ENCODE measurements at regions not wholly inside any gene's neighbourhood (a gene's known extent, or its start where the extent isn't known, plus 50 kb on each side); places are given as distances from the start of the nearest gene placed in this dataset.

GRCh38 chr7:34357068-34357467 lies 300.9 kb upstream of the NPSR1 start:
- WGBS (ENCODE audit: extremely low coverage, insufficient read length, low lambda C conversion rate): no CpG with 5 or more reads among the region's 2 CpGs
- TF ChIP-seq, protein P1, sequence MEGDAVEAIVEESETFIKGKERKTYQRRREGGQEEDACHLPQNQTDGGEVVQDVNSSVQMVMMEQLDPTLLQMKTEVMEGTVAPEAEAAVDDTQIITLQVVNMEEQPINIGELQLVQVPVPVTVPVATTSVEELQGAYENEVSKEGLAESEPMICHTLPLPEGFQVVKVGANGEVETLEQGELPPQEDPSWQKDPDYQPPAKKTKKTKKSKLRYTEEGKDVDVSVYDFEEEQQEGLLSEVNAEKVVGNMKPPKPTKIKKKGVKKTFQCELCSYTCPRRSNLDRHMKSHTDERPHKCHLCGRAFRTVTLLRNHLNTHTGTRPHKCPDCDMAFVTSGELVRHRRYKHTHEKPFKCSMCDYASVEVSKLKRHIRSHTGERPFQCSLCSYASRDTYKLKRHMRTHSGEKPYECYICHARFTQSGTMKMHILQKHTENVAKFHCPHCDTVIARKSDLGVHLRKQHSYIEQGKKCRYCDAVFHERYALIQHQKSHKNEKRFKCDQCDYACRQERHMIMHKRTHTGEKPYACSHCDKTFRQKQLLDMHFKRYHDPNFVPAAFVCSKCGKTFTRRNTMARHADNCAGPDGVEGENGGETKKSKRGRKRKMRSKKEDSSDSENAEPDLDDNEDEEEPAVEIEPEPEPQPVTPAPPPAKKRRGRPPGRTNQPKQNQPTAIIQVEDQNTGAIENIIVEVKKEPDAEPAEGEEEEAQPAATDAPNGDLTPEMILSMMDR (conservative IDR thresholded peaks at IDR 0.05): no peak
- H3K27me3 Mint-ChIP-seq (ENCODE audit: low read depth): peaks cover 64% of the 10 kb centered on the region

More at GRCh38 chr7:34357068-34357467, 300.9 kb upstream of the NPSR1 start:
- no peaks in the 10 kb centered on the region for H4K20me1 ChIP-seq (ENCODE audit: control insufficient read depth, insufficient read depth, insufficient read length)
- H3K27ac Mint-ChIP-seq: no peak overlapping the region; a peak in 1 of 7 replicates
- no peak overlapping the region for H2BK5ac ChIP-seq (ENCODE audit: insufficient read length, low read length)
- H2AK5ac ChIP-seq (ENCODE audit: insufficient read length, low read length): no peak overlapping the region
- no peak overlapping the region for H3K23ac ChIP-seq (ENCODE audit: insufficient read length, low read depth, low read length)
- no peak overlapping the region for H3K14ac ChIP-seq (ENCODE audit: insufficient read depth, low read length)
- no peak overlapping the region for H2BK120ac ChIP-seq (ENCODE audit: low read depth, low read length, poor library complexity, severe bottlenecking)
- H3K18ac ChIP-seq (ENCODE audit: insufficient read length, low read depth, low read length): no peak overlapping the region
- H3K9me3 ChIP-seq (ENCODE audit: control insufficient read depth, low read depth, low read length): no peaks in the 10 kb centered on the region
- H4K5ac ChIP-seq (ENCODE audit: insufficient read length, low read depth, low read length): no peak overlapping the region
- no peak overlapping the region for H3K56ac ChIP-seq (ENCODE audit: insufficient read length, low read depth, low read length)
- no peak overlapping the region for H3K4me2 ChIP-seq (ENCODE audit: insufficient read depth, insufficient read length, low read length)
- no peak overlapping the region for H3K27ac ChIP-seq (ENCODE audit: insufficient read length, low read depth, low read length)
- no peaks in the 10 kb centered on the region; a peak in 1 of 7 replicates for H3K36me3 Mint-ChIP-seq (ENCODE audit: insufficient read depth in 1 of 3, low read depth in 3 of 3)
- H3K4me1 Mint-ChIP-seq: peaks cover 20 to 26% of the 10 kb centered on the region in 2 experiments
- H3K9me3 Mint-ChIP-seq: no peaks in the 10 kb centered on the region
- H3K4me3 Mint-ChIP-seq: no peak overlapping the region; a peak in 1 of 5 replicates
- H3K79me1 ChIP-seq (ENCODE audit: insufficient read depth, low read depth, low read length, poor library complexity, severe bottlenecking): no peaks in the 10 kb centered on the region
- H3K23me2 ChIP-seq (ENCODE audit: insufficient read length, low read depth, low read length, poor library complexity, severe bottlenecking): no peaks in the 10 kb centered on the region
- no peak overlapping the region for H3T11ph ChIP-seq (ENCODE audit: low read length)
- H3K4ac ChIP-seq (ENCODE audit: low read depth, low read length): no peak overlapping the region
- no peak for DNase-seq
- H2BK20ac ChIP-seq (ENCODE audit: low read depth, low read length, poor library complexity, severe bottlenecking): no peak overlapping the region
- no peak overlapping the region for H4K91ac ChIP-seq (ENCODE audit: insufficient read length, low read depth, low read length)
- H2AFZ ChIP-seq (ENCODE audit: low read length): no peak overlapping the region
- no peak overlapping the region for H3K9ac ChIP-seq (ENCODE audit: extremely low read depth, insufficient read length, low read length)
- no peak overlapping the region for H4K8ac ChIP-seq (replicated peaks; ENCODE audit: insufficient read length, low read depth, low read length)
- H2BK15ac ChIP-seq (ENCODE audit: low read depth, low read length): no peak overlapping the region
- H3K79me2 ChIP-seq (ENCODE audit: insufficient read depth, low read length): no peaks in the 10 kb centered on the region
- H3K27me3 ChIP-seq (ENCODE audit: insufficient read depth, low read length): peaks cover 36% of the 10 kb centered on the region; the same call in 1 of the 2 replicates
- H3K4me1 ChIP-seq (ENCODE audit: insufficient read depth, low read length): no peaks in the 10 kb centered on the region
- H2BK12ac ChIP-seq (ENCODE audit: insufficient read length, low read depth, low read length): no peak overlapping the region

Measured in H9 (cell line).